ENCODE measurements at regions not wholly inside any gene's neighbourhood (a gene's known extent, or its start where the extent isn't known, plus 50 kb on each side); places are given as distances from the start of the nearest gene placed in this dataset.

- no peak for DNase-seq
Measured at GRCh38 chr12:132423820-132424645, 65.9 kb upstream of the FBRSL1 start.

- DNase-seq = peak; percentile 21
Measured at GRCh38 chr12:132423251-132423819, 66.6 kb upstream of the FBRSL1 start.

GRCh38 chr12:132422381-132423043 lies 67.4 kb upstream of the FBRSL1 start:
- no peak for DNase-seq

- no peak for DNase-seq
Measured at GRCh38 chr12:132422040-132422380, 67.9 kb upstream of the FBRSL1 start.

- no peak for DNase-seq
Measured at GRCh38 chr12:132419631-132420246, 70.2 kb upstream of the FBRSL1 start.

GRCh38 chr12:132418393-132418925 lies 71.5 kb upstream of the FBRSL1 start:
- no peak for DNase-seq

- no peak for DNase-seq
Measured at GRCh38 chr12:132417741-132418140, 72.2 kb upstream of the FBRSL1 start.

GRCh38 chr12:132416827-132417226 lies 73.1 kb upstream of the FBRSL1 start:
- no peak for DNase-seq

- no peak for DNase-seq
Measured at GRCh38 chr12:132416121-132416673, 73.8 kb upstream of the FBRSL1 start.

GRCh38 chr12:132415327-132416120 lies 74.4 kb upstream of the FBRSL1 start:
- DNase-seq = no peak

- DNase-seq = peak; percentile 65
Measured at GRCh38 chr12:132414634-132415326, 75.2 kb upstream of the FBRSL1 start.

- no peak for DNase-seq
Measured at GRCh38 chr12:132413931-132414588, 75.9 kb upstream of the FBRSL1 start.

- no peak for DNase-seq
Measured at GRCh38 chr12:132411457-132411856, 78.5 kb upstream of the FBRSL1 start.

GRCh38 chr12:132410849-132411248 lies 79.1 kb upstream of the FBRSL1 start:
- DNase-seq = no peak

GRCh38 chr12:132410296-132410625 lies 79.7 kb upstream of the FBRSL1 start:
- DNase-seq = no peak

- DNase-seq = no peak
Measured at GRCh38 chr12:132409495-132410295, 80.3 kb upstream of the FBRSL1 start.

GRCh38 chr12:132408626-132409494 lies 79.5 kb upstream of the GALNT9 start:
- DNase-seq = no peak

- no peak for DNase-seq
Measured at GRCh38 chr12:132407992-132408391, 78.6 kb upstream of the GALNT9 start.

GRCh38 chr12:132407451-132407961 lies 78.1 kb upstream of the GALNT9 start:
- no peak for DNase-seq
